Endothelial cell of umbilical vein (primary cell): ENCODE measurements at regions not wholly inside any gene's neighbourhood (a gene's known extent, or its start where the extent isn't known, plus 50 kb on each side); places are given as distances from the start of the nearest gene placed in this dataset.

Experiments used
- BruUV-seq: library from RNA; stranded (reverse); fragments of 400-500 nt; replicated peaks from 2 replicates; lab custom pipeline; 2021; lab: Mats Ljungman, UMichigan
- CTCF ChIA-PET: fragments of 300-600, 350-600 bp; sonication (Branson Sonifier 250); formaldehyde crosslinking; loops from one replicate; lab custom pipeline; 2021; ENCODE audit warnings: antibody characterized with exemption, inconsistent platforms; lab: Charles Lee
- POLR2A ChIA-PET: fragments of 300-600, 350-600 bp; sonication (Branson Sonifier 250); formaldehyde crosslinking; loops from one replicate; lab custom pipeline; 2021; ENCODE audit warnings: antibody characterized with exemption, inconsistent platforms; lab: Charles Lee
- DNase-seq: peaks from one replicate; pipeline ENCODE4 v3.0.0-alpha.2; 2011; ENCODE audit warnings: low read depth, low spot score
- FAIRE-seq: peaks from 2 replicates; lab custom pipeline; 2011; peaks lifted over from hg19 to GRCh38; lab: Jason Lieb, UNC
- H2AFZ ChIP-seq: 2 replicates; pipeline ENCODE4 v1.6.0; 2012; ENCODE audit warnings: low read depth, low read length, control low read depth, inconsistent platforms
- H3K27ac ChIP-seq: 2 replicates; pipeline ENCODE4 v1.5.1; 2011; ENCODE audit warnings: low read depth, mild to moderate bottlenecking, control low read depth, low read length, moderate library complexity; ENCODE audit not compliant: insufficient read depth
- H3K27me3 ChIP-seq, 2 experiments: 2 replicates each; pipeline versions ENCODE4 v1.6.0 to v1.6.1; 2011; ENCODE audit warnings: low read length in 2 of 2, mixed read lengths in 1 of 2; ENCODE audit not compliant: control insufficient read depth in 2 of 2, insufficient read depth in 2 of 2
- H3K36me3 ChIP-seq, 2 experiments: 2 replicates in 1 of 2; 3 replicates in 1 of 2; pipeline ENCODE4 v1.5.1; 2011; ENCODE audit warnings: low read length in 2 of 2, mild to moderate bottlenecking in 1 of 2, moderate library complexity in 1 of 2; ENCODE audit not compliant: control insufficient read depth in 2 of 2, insufficient read depth in 2 of 2; ENCODE audit errors: extremely low read depth in 1 of 2
- H3K4me1 ChIP-seq: 3 replicates; pipeline ENCODE4 v1.5.1; 2011; ENCODE audit warnings: mild to moderate bottlenecking, low read length; ENCODE audit not compliant: control insufficient read depth, insufficient read depth; ENCODE audit errors: extremely low read depth
- H3K4me2 ChIP-seq: 2 replicates; pipeline ENCODE4 v1.6.1; 2011; ENCODE audit warnings: low read length, control low read depth, mixed read lengths; ENCODE audit not compliant: insufficient read depth
- H3K4me3 ChIP-seq, 3 experiments: fragments of 200-600 bp in 1 of 3; sonication (generic), shearing (Covaris generic) in 1 of 3; replicated peaks in 1 of 3; 2 replicates each; pipeline ENCODE4 v1.5.1; 2011 to 2016; ENCODE audit warnings: control low read depth in 3 of 3, low read length in 3 of 3, mild to moderate bottlenecking in 2 of 3, inconsistent platforms in 1 of 3, low read depth in 1 of 3, moderate library complexity in 1 of 3; ENCODE audit not compliant: insufficient read depth in 1 of 3
- H3K79me2 ChIP-seq: 2 replicates; pipeline ENCODE4 v1.6.0; 2012; ENCODE audit warnings: low read length, inconsistent platforms; ENCODE audit not compliant: control insufficient read depth, insufficient read depth
- H3K9ac ChIP-seq: replicated peaks from 2 replicates; pipeline ENCODE3; 2011; ENCODE audit warnings: low read length, control low read depth; ENCODE audit not compliant: insufficient read depth; ENCODE audit errors: extremely low read depth
- H3K9me1 ChIP-seq: replicated peaks from 3 replicates; pipeline ENCODE4 v1.6.0; 2011; ENCODE audit warnings: mild to moderate bottlenecking, low read length; ENCODE audit not compliant: control insufficient read depth, insufficient read depth; ENCODE audit errors: extremely low read depth
- H3K9me3 ChIP-seq: replicated peaks from 2 replicates; pipeline ENCODE4 v1.5.1; 2012; ENCODE audit warnings: low read length, inconsistent platforms; ENCODE audit not compliant: control insufficient read depth, insufficient read depth
- H4K20me1 ChIP-seq: replicated peaks from 2 replicates; pipeline ENCODE3; 2011; ENCODE audit warnings: mild to moderate bottlenecking, low read length; ENCODE audit not compliant: control insufficient read depth, insufficient read depth; ENCODE audit errors: extremely low read depth
- EZH2 ChIP-seq: IDR thresholded peaks from 2 replicates; pipeline ENCODE4 v1.6.1; 2012; ENCODE audit warnings: borderline replicate concordance, low read depth, mild to moderate bottlenecking, moderate library complexity, low read length, inconsistent platforms; ENCODE audit not compliant: severe bottlenecking
- FOS ChIP-seq: IDR thresholded peaks from 2 replicates; pipeline ENCODE4 v1.6.1; 2011; ENCODE audit warnings: mild to moderate bottlenecking, low read length, moderate library complexity, borderline replicate concordance; ENCODE audit not compliant: insufficient read depth
- GATA2 ChIP-seq: IDR thresholded peaks from 2 replicates; pipeline ENCODE4 v1.7.0; 2011; ENCODE audit warnings: low read depth, mild to moderate bottlenecking, moderate library complexity, mixed read lengths, low read length; ENCODE audit not compliant: insufficient read length, insufficient read depth
- JUN ChIP-seq: IDR thresholded peaks from 2 replicates; pipeline ENCODE4 v1.6.1; 2011; ENCODE audit warnings: borderline replicate concordance, low read depth; ENCODE audit not compliant: insufficient read length, insufficient read depth
- MYC ChIP-seq: IDR thresholded peaks from one replicate; pipeline ENCODE4 v1.6.1; 2011; ENCODE audit warnings: mild to moderate bottlenecking, low read depth, low read length
- POLR2A ChIP-seq: IDR thresholded peaks from 2 replicates; pipeline ENCODE4 v1.6.1; 2012; ENCODE audit warnings: low read depth, mild to moderate bottlenecking, control low read depth, low read length
- POLR2AphosphoS5 ChIP-seq: IDR thresholded peaks from 2 replicates; pipeline ENCODE4 v1.6.1; 2012; ENCODE audit warnings: low read depth, mild to moderate bottlenecking, control low read depth, low read length, moderate library complexity; ENCODE audit not compliant: insufficient read depth
- dilution Hi-C: fragments of 300-500 bp; cut with MboI; formaldehyde crosslinking; loops from one replicate; pipeline ENCODE4 v1.15.0; 2019; ENCODE audit warnings: low sequenced_read_pairs; ENCODE audit not compliant: extremely low pct_ligation_motif_present
- intact Hi-C: fragments of 100-400 bp; cut with micrococcal nuclease; formaldehyde crosslinking; loops from one replicate; pipeline ENCODE4 v1.10.0; 2022
- TF ChIP-seq, protein P1 (sequence below): IDR thresholded peaks from 2 replicates; pipeline ENCODE4 v1.6.1; 2011; ENCODE audit not compliant: insufficient read depth, insufficient read length
- TF ChIP-seq, protein P2 (sequence below), 2 donors: IDR thresholded peaks; 1 replicate in 1 of 2; 2 replicates in 1 of 2; pipeline ENCODE4 v1.5.1; 2011; ENCODE audit warnings: low read length in 2 of 2, mild to moderate bottlenecking in 2 of 2, moderate library complexity in 2 of 2, control low read depth in 1 of 2, inconsistent platforms in 1 of 2, low read depth in 1 of 2; ENCODE audit not compliant: insufficient read depth in 1 of 2; ENCODE audit errors: extremely low read depth in 1 of 2

DNA sequence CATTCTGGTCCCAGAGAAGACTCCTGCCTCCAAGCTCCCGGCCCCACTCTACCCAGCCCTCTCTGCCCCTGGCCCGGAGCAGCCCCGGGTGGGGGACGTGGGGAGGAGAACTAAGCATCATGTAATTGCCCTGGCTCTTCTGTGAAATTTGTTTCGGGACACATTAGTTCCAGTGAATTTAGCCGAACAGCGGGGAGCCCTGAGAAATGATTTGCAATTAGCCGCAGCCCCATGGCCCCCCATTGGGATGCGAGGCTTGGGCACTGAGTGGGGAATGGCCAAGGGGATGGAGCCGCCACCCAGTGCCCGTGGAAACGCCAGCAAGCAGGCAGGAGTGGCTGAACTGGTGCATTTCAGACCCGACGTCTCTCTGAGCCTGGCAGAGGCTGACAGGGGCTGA is 173.9 kb upstream of the LHX5 start:
- Histone ChIP-seq H3K27ac (no peak overlapping the region), H3K4me1 (no peaks in the 10 kb centered on the region), H3K4me3 (no peak overlapping the region), H3K4me2 (no peak overlapping the region), H4K20me1 (no peaks in the 10 kb centered on the region), H3K79me2 (no peaks in the 10 kb centered on the region), H3K9ac (no peak overlapping the region), H2AFZ (no peak overlapping the region), H3K9me3 (no peaks in the 10 kb centered on the region), H3K9me1 (no peaks in the 10 kb centered on the region), H3K27me3 (no peaks in the 10 kb centered on the region), H3K36me3 (no peaks in the 10 kb centered on the region)
- ChIA-PET POLR2A (no interaction called here), CTCF (no interaction called here)
- no peak for DNase-seq
- no peak for FAIRE-seq
- BruUV-seq: no TSS peak
- TF ChIP-seq, protein P1, sequence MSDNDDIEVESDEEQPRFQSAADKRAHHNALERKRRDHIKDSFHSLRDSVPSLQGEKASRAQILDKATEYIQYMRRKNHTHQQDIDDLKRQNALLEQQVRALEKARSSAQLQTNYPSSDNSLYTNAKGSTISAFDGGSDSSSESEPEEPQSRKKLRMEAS: no peak
- no peak for TF ChIP-seq EZH2
- TF ChIP-seq POLR2AphosphoS5: no peak
- TF ChIP-seq GATA2: no peak
- no peak for TF ChIP-seq JUN
- TF ChIP-seq, protein P2, sequence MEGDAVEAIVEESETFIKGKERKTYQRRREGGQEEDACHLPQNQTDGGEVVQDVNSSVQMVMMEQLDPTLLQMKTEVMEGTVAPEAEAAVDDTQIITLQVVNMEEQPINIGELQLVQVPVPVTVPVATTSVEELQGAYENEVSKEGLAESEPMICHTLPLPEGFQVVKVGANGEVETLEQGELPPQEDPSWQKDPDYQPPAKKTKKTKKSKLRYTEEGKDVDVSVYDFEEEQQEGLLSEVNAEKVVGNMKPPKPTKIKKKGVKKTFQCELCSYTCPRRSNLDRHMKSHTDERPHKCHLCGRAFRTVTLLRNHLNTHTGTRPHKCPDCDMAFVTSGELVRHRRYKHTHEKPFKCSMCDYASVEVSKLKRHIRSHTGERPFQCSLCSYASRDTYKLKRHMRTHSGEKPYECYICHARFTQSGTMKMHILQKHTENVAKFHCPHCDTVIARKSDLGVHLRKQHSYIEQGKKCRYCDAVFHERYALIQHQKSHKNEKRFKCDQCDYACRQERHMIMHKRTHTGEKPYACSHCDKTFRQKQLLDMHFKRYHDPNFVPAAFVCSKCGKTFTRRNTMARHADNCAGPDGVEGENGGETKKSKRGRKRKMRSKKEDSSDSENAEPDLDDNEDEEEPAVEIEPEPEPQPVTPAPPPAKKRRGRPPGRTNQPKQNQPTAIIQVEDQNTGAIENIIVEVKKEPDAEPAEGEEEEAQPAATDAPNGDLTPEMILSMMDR (IDR thresholded peaks at IDR 0.05; ENCODE audit: extremely low read depth in 1 of 2, insufficient read depth in 1 of 2, low read depth in 1 of 2, low read length in 2 of 2): no peak
- TF ChIP-seq POLR2A: no peak
- TF ChIP-seq FOS: no peak
- TF ChIP-seq MYC: no peak
- dilution Hi-C loops (no loop called here), intact Hi-C loops (loop anchor here (2.0 kb wide), 1 partner anchor 267 kb away; no protein-coding TSS in a partner anchor)
